ENCODE measurements at regions not wholly inside any gene's neighbourhood (a gene's known extent, or its start where the extent isn't known, plus 50 kb on each side); places are given as distances from the start of the nearest gene placed in this dataset.

DNA sequence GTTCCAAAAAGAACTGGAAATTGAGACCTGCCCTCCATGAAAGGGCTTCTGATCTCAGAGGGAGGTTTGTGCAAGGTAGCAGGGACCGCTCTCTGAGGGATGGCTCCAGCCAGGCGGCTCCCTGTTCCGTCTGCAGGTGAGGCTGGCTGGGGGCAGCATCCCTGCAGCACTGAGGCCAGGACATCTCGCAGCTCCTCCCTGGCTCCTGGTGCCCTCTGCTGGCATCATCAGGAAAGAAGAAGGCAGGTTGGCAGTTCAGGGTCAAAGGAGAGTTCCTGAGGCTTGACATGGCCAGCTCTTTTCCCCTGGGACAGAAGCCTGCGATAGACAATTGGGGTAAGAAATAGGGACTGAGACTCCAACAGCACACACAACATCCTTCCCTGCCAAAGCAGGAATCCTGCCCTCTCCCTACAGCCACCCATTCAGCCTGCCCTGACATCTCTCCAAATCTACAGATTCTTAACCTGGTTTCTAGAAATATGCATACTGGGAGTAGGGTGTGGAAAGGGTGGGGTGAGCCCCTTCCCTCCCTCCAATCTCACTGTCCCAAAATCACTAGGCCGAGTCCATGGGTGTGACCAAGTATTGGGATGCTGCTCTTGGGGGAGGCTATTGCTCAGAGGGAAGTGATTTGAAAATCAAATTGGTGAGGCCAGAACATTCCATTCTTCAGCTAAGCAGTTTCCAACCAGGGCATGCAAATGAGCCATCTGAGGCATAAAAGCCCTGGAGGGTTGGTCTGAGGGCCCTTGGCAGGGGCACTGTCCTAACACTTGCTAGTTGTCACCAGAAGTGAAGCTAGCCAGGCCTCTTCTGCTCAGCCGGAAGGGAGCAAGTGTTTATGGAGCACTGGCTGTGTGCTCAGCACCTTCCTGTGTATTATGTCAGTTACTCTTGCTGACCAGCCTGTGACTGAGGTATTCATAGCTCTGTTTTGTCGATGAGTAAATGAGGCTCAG lies 185.4 kb downstream of the TFCP2L1 start:
- DNase-seq (ENCODE audit: low read depth, low spot score) (no peak), FAIRE-seq (no peak)
- no peak overlapping the region for H3K4me3 ChIP-seq (replicated peaks in 1 of 3; ENCODE audit: insufficient read depth in 1 of 3, low read depth in 1 of 3, low read length in 3 of 3)
- H3K27ac ChIP-seq (ENCODE audit: insufficient read depth, low read depth, low read length): no peak overlapping the region
- BruUV-seq (replicated peaks): no TSS peak
- H3K36me3 ChIP-seq (ENCODE audit: control insufficient read depth in 2 of 2, extremely low read depth in 1 of 2, insufficient read depth in 2 of 2, low read length in 2 of 2): no peaks in the 10 kb centered on the region
- H3K9ac ChIP-seq (replicated peaks; ENCODE audit: extremely low read depth, insufficient read depth, low read length): no peak overlapping the region
- H3K4me1 ChIP-seq (ENCODE audit: control insufficient read depth, extremely low read depth, insufficient read depth, low read length): no peaks in the 10 kb centered on the region
- H3K4me2 ChIP-seq (ENCODE audit: insufficient read depth, low read length): no peak overlapping the region
- no peaks in the 10 kb centered on the region for H3K79me2 ChIP-seq (ENCODE audit: control insufficient read depth, insufficient read depth, low read length)
- H3K27me3 ChIP-seq (ENCODE audit: control insufficient read depth in 2 of 2, insufficient read depth in 2 of 2, low read length in 2 of 2): no peaks in the 10 kb centered on the region
- intact Hi-C loops (cut with micrococcal nuclease): loop anchor here (10.0 kb wide), 2 partner anchors 615 to 645 kb away; no protein-coding TSS in a partner anchor
- H2AFZ ChIP-seq (ENCODE audit: low read depth, low read length): no peak overlapping the region
- no peaks in the 10 kb centered on the region for H3K9me1 ChIP-seq (replicated peaks; ENCODE audit: control insufficient read depth, extremely low read depth, insufficient read depth, low read length)
- H4K20me1 ChIP-seq (replicated peaks; ENCODE audit: control insufficient read depth, extremely low read depth, insufficient read depth, low read length): no peaks in the 10 kb centered on the region
- H3K9me3 ChIP-seq (replicated peaks; ENCODE audit: control insufficient read depth, insufficient read depth, low read length): no peaks in the 10 kb centered on the region
- CTCF ChIA-PET: interaction anchor here (1.3 to 2.7 kb wide), 3 partner anchors 20 to 256 kb away, joined by 3 to 8 read pairs (median 7); no protein-coding TSS in a partner anchor
- POLR2A ChIA-PET: interaction anchor here (0.5 kb wide), 1 partner anchor 418 kb away, joined by 5 read pairs; no protein-coding TSS in a partner anchor
- dilution Hi-C loops (cut with MboI; ENCODE audit: extremely low pct_ligation_motif_present, low sequenced_read_pairs): no loop called here
- TF ChIP-seq CTCF (IDR thresholded peaks at IDR 0.05; ENCODE audit: extremely low read depth in 1 of 2, insufficient read depth in 1 of 2, low read depth in 1 of 2, low read length in 2 of 2) (peak in 1 of 2 donors; percentile 32), POLR2A (IDR thresholded peaks at IDR 0.05; ENCODE audit: low read depth, low read length) (no peak)

- H2AFZ ChIP-seq (ENCODE audit: low read depth, low read length): no peak overlapping the region
These were observed 183.8 kb downstream of the TFCP2L1 start for GRCh38 chr2:121101093-121101715.

More at GRCh38 chr2:121101093-121101715, 183.8 kb downstream of the TFCP2L1 start:
- Histone ChIP-seq H3K27ac (ENCODE audit: insufficient read depth, low read depth, low read length) (no peak overlapping the region), H3K4me3 (replicated peaks in 1 of 3; ENCODE audit: insufficient read depth in 1 of 3, low read depth in 1 of 3, low read length in 3 of 3) (no peak overlapping the region), H3K4me1 (ENCODE audit: control insufficient read depth, extremely low read depth, insufficient read depth, low read length) (no peaks in the 10 kb centered on the region), H3K9me3 (replicated peaks; ENCODE audit: control insufficient read depth, insufficient read depth, low read length) (no peaks in the 10 kb centered on the region), H4K20me1 (replicated peaks; ENCODE audit: control insufficient read depth, extremely low read depth, insufficient read depth, low read length) (no peaks in the 10 kb centered on the region), H3K9ac (replicated peaks; ENCODE audit: extremely low read depth, insufficient read depth, low read length) (no peak overlapping the region), H3K4me2 (ENCODE audit: insufficient read depth, low read length) (no peak overlapping the region), H3K9me1 (replicated peaks; ENCODE audit: control insufficient read depth, extremely low read depth, insufficient read depth, low read length) (no peaks in the 10 kb centered on the region), H3K36me3 (ENCODE audit: control insufficient read depth in 2 of 2, extremely low read depth in 1 of 2, insufficient read depth in 2 of 2, low read length in 2 of 2) (no peaks in the 10 kb centered on the region), H3K79me2 (ENCODE audit: control insufficient read depth, insufficient read depth, low read length) (no peaks in the 10 kb centered on the region), H3K27me3 (ENCODE audit: control insufficient read depth in 2 of 2, insufficient read depth in 2 of 2, low read length in 2 of 2) (no peaks in the 10 kb centered on the region)
- FAIRE-seq (no peak), DNase-seq (ENCODE audit: low read depth, low spot score) (no peak)
- no peak for TF ChIP-seq MAX (IDR thresholded peaks at IDR 0.05; ENCODE audit: insufficient read depth, insufficient read length)
- TF ChIP-seq POLR2A (IDR thresholded peaks at IDR 0.05; ENCODE audit: low read depth, low read length): no peak
- no peak for TF ChIP-seq EZH2 (IDR thresholded peaks at IDR 0.05; ENCODE audit: borderline replicate concordance, low read depth, low read length, severe bottlenecking)
- TF ChIP-seq FOS (IDR thresholded peaks at IDR 0.05; ENCODE audit: borderline replicate concordance, insufficient read depth, low read length): no peak
- no peak for TF ChIP-seq GATA2 (IDR thresholded peaks at IDR 0.05; ENCODE audit: insufficient read depth, insufficient read length, low read depth, low read length)
- no peak for TF ChIP-seq JUN (IDR thresholded peaks at IDR 0.05; ENCODE audit: borderline replicate concordance, insufficient read depth, insufficient read length, low read depth)
- no peak for TF ChIP-seq CTCF (IDR thresholded peaks at IDR 0.05; ENCODE audit: extremely low read depth in 1 of 2, insufficient read depth in 1 of 2, low read depth in 1 of 2, low read length in 2 of 2)
- no peak for TF ChIP-seq MYC (IDR thresholded peaks at IDR 0.05; ENCODE audit: low read depth, low read length)
- TF ChIP-seq POLR2AphosphoS5 (IDR thresholded peaks at IDR 0.05; ENCODE audit: insufficient read depth, low read depth, low read length): no peak
- ChIA-PET POLR2A (no interaction called here), CTCF (interaction anchor here (1.2 to 2.7 kb wide), 5 partner anchors 10 to 255 kb away, joined by 3 to 8 read pairs (median 5); no protein-coding TSS in a partner anchor)
- dilution Hi-C loops (cut with MboI; ENCODE audit: extremely low pct_ligation_motif_present, low sequenced_read_pairs) (no loop called here), intact Hi-C loops (cut with micrococcal nuclease) (no loop called here)
- BruUV-seq (replicated peaks): no TSS peak
